Psoas muscle (tissue), 7 donors: ENCODE measurements at regions not wholly inside any gene's neighbourhood (a gene's known extent, or its start where the extent isn't known, plus 50 kb on each side); places are given as distances from the start of the nearest gene placed in this dataset.
A peak's percentile ranks its signal among the peaks of the same experiment; 100 is the strongest.

Experiments
- ATAC-seq, 4 donors: fragments of 200-7000 bp; cut with Tn5 transposase; one replicate each; pipeline ENCODE4 v1.9.1; 2020; ENCODE audit warnings: moderate library complexity in 3 of 4, mild to moderate bottlenecking in 2 of 4
- DNase-seq, 2 donors: peaks; one replicate each; pipeline ENCODE4 v3.0.0-alpha.2; 2020
- H3K27ac ChIP-seq: fragments of 200-600 bp; one replicate; pipeline ENCODE4 v1.8.0; 2022
- H3K27me3 ChIP-seq, 3 donors: fragments of 200-600 bp in 1 of 3; one replicate each; pipeline versions ENCODE4 v1.6.1 to v1.8.0; 2013 to 2022; ENCODE audit warnings: low read length in 2 of 3, mild to moderate bottlenecking in 2 of 3, moderate library complexity in 1 of 3; ENCODE audit not compliant: insufficient read depth in 3 of 3
- H3K36me3 ChIP-seq, 2 donors: fragments of 200-600 bp in 1 of 2; one replicate each; pipeline versions ENCODE4 v1.6.1 to v1.8.0; 2013 to 2022; ENCODE audit warnings: low read depth in 1 of 2, mild to moderate bottlenecking in 1 of 2, moderate library complexity in 1 of 2; ENCODE audit not compliant: insufficient read depth in 1 of 2
- H3K4me1 ChIP-seq: fragments of 200-600 bp; one replicate; pipeline ENCODE4 v1.8.0; 2022
- H3K4me3 ChIP-seq: fragments of 200-600 bp; one replicate; pipeline ENCODE4 v1.8.0; 2022; ENCODE audit warnings: mild to moderate bottlenecking
- H3K9me3 ChIP-seq: fragments of 200-600 bp; one replicate; pipeline ENCODE4 v1.8.0; 2022
- CTCF ChIP-seq: fragments of 200-600 bp; IDR thresholded peaks from one replicate; pipeline ENCODE4 v1.8.0; 2022; ENCODE audit warnings: antibody characterized with exemption
- WGBS, 3 donors: extraction: QIAGEN DNeasy Blood & Tissue Kit; methylation state at CpG; one replicate each; pipeline versions ENCODE4 v1.1.6 to v1.1.7; 2013; 5-methylcytosine and 5-hydroxymethylcytosine counted together
- intact Hi-C, 2 donors: fragments of 100-400 bp; cut with DNase I; formaldehyde crosslinking; loops; one replicate each; pipeline versions ENCODE4 v1.11.0 to v1.14.2; 2022
- donor health status: healthy with polysubstance abuse.
- donor health status: DM: no; HTN: no; CAD: no; lungs with moderate emphysema.
- donor health status: Bipolar disorder and iron deficiency.
- donor health status: healthy.
- donor health status: DM: yes; HTN: yes; CAD: no.
- donor health status: DM: no; HTN: no; CAD: no.
- donor health status: DM: yes; HTN: yes; CAD: no.

DNA sequence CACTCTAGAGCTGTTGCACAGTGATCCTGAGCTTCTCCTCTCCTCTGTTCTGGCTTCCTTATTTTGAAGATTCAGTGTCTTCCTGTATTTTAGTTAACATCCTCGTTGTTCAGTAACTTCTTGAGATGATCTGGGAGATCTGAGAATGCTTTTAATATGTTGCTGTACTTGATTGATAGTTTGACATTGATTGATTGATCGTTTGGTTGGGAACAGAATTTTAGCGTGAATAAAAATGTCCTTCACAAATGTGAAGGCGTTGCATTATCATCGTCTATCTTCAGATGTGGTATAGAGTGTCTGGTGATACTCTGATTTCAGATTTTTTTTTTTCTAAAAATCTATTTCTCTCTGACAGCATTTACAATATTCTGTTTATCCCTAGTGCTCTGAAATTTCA is 80.1 kb upstream of the KLF12 start:
- Histone ChIP-seq H3K4me1 (no peaks in the 10 kb centered on the region), H3K27ac (no peak overlapping the region), H3K36me3 (no peaks in the 10 kb centered on the region), H3K9me3 (no peaks in the 10 kb centered on the region), H3K27me3 (no peaks in the 10 kb centered on the region), H3K4me3 (no peak overlapping the region)
- ATAC-seq (no peak), DNase-seq (no peak)
- WGBS, 3 donors, result 79 to 88% (median 84%) methylated on average over 5 of the region's 5 CpGs
- intact Hi-C loops, result no loop called here
- no peak for TF ChIP-seq CTCF

DNA sequence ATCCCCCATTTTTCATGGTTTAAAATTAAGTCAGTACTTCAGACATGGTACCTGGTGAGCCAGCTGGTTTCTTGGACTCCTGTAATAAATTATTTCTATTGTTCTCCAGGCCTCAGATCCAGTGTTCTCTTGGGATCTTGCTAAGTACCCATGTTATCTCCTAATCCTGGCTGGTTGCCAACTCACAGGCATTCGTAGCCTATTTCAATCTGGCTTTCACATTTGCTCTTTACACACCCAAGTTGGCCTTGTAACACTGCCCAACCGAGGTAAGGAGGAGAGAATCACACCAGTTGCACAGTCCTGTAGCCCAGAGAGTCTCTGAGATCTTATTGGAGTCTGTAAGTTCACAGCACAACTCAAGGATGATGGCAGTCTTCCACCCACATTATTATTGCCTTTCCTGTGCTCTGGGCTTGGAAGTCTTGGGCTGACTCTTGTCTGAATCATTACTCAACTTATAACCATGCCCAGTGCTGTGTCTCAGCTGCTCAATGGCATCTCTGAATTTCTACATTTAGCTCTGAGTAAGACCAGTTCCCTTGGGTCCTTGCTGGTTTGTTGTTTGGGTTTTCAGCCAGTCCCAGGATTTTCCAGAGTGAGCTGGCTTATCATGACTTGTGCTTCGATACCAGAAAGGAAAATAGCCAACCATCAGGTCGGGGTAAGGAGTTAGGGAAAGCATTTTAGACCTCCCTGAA is 76.6 kb upstream of the KLF12 start:
- Histone ChIP-seq H3K36me3 (no peaks in the 10 kb centered on the region), H3K4me1 (no peaks in the 10 kb centered on the region), H3K9me3 (no peaks in the 10 kb centered on the region), H3K27ac (peak overlapping the region; percentile 63), H3K27me3 (no peaks in the 10 kb centered on the region), H3K4me3 (no peak overlapping the region)
- ATAC-seq (peak; percentile 94 to 99 (median 97)), DNase-seq (no peak)
- TF ChIP-seq CTCF, result no peak
- intact Hi-C loops, result no loop called here
- 16 to 33% (median 23%) methylated on average over 4 of the region's 4 CpGs for WGBS, 3 donors

DNA sequence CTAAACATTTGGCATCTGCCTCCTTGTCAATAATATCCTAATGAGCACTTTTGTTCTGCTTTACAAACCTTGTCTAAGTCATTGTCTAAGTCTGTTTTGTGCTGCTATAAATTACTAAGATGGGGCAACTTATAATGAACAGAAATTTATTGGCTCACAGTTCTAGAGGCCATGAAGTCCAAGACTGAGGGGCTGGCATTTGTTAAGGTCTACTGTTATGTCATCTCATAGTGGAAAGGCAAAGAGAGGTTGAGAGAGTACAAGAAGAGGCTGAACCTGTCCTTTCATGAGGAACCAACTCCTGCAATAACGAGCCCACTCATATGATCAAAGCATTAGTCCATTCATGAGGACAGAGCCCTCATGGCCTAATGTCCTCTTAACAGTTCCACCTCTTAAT is 72.7 kb upstream of the KLF12 start:
- no peaks in the 10 kb centered on the region for H3K9me3 ChIP-seq
- TF ChIP-seq CTCF, result no peak
- peaks cover 8% of the 10 kb centered on the region for H3K4me1 ChIP-seq
- no peak for DNase-seq
- no peak for ATAC-seq
- no peaks in the 10 kb centered on the region for H3K27me3 ChIP-seq
- no peak overlapping the region for H3K27ac ChIP-seq
- WGBS, 3 donors, result 90 to 100% (median 94%) methylated on average over 1 of the region's 1 CpG
- H3K4me3 ChIP-seq, result no peak overlapping the region
- H3K36me3 ChIP-seq, result no peaks in the 10 kb centered on the region
- intact Hi-C loops, result no loop called here

DNA sequence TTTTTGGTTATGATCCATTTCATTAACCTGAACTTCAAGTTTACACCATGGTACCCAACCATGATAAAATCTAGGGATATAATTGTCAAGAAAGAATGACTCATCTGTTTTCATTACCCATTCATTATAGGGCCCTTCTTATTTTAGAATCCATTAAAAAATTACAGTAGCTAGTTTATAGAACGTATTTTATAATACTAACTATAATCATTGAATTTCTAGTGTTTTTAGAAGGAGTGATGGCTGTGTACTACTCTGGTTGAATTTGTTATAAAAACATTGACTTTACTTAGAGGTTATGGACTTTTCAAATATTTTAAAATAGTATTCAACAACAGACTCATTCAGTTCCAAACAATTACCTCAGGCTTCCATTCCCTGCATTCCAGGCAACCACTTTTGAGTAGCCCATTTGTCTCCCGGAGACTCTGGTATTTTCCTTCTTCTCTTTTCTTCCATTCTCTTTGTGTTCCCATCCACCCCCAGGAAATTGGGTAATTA is 71.9 kb upstream of the KLF12 start:
- intact Hi-C loops, result no loop called here
- TF ChIP-seq CTCF, result no peak
- WGBS, 3 donors, result 64 to 73% (median 69%) methylated on average over 2 of the region's 2 CpGs
- DNase-seq (no peak), ATAC-seq (no peak)
- no peaks in the 10 kb centered on the region for H3K27me3 ChIP-seq
- H3K4me1 ChIP-seq, result peaks cover 8% of the 10 kb centered on the region
- H3K9me3 ChIP-seq, result no peaks in the 10 kb centered on the region
- H3K27ac ChIP-seq, result no peak overlapping the region
- no peaks in the 10 kb centered on the region for H3K36me3 ChIP-seq
- H3K4me3 ChIP-seq, result no peak overlapping the region

- intact Hi-C loops, result no loop called here
- Histone ChIP-seq H3K27me3 (no peaks in the 10 kb centered on the region), H3K4me1 (peaks cover 8% of the 10 kb centered on the region), H3K27ac (no peak overlapping the region), H3K9me3 (no peaks in the 10 kb centered on the region), H3K4me3 (no peak overlapping the region), H3K36me3 (no peaks in the 10 kb centered on the region)
- no peak for TF ChIP-seq CTCF
- DNase-seq (no peak), ATAC-seq (no peak)
- 87 to 92% (median 89%) methylated on average over 2 of the region's 2 CpGs for WGBS, 3 donors
Observed at GRCh38 chr13:74205313-74205690, 71.1 kb upstream of the KLF12 start.
